Mesothelial cell of epicardium (in vitro differentiated cells): ENCODE measurements at regions not wholly inside any gene's neighbourhood (a gene's known extent, or its start where the extent isn't known, plus 50 kb on each side); places are given as distances from the start of the nearest gene placed in this dataset.

ENCODE experiments used
- DNase-seq, 2 experiments: peaks; one replicate each; pipeline ENCODE4 v3.0.0; 2021; ENCODE audit warnings: low spot score in 2 of 2; ENCODE audit not compliant: unreplicated experiment in 2 of 2
- H3K27ac Mint-ChIP-seq: 2 replicates; pipeline ENCODE4 v1.8.0; 2021; ENCODE audit warnings: mixed read lengths
- H3K27me3 Mint-ChIP-seq: 2 replicates; pipeline ENCODE4 v1.8.0; 2021; ENCODE audit warnings: low read depth, mixed read lengths
- H3K36me3 Mint-ChIP-seq: 2 replicates; pipeline ENCODE4 v1.8.0; 2021; ENCODE audit warnings: mixed read lengths
- H3K4me1 Mint-ChIP-seq: 2 replicates; pipeline ENCODE4 v1.8.0; 2021; ENCODE audit warnings: mixed read lengths
- H3K4me3 Mint-ChIP-seq: 2 replicates; pipeline ENCODE4 v1.8.0; 2021; ENCODE audit warnings: mild to moderate bottlenecking, moderate library complexity, mixed read lengths
- H3K9me3 Mint-ChIP-seq: 2 replicates; pipeline ENCODE4 v1.8.0; 2021; ENCODE audit warnings: mixed read lengths
- TF ChIP-seq, protein P1 (sequence below): fragments of 200-600 bp; sonication (generic); IDR thresholded peaks from one replicate; pipeline ENCODE4 v1.5.0; 2021; ENCODE audit warnings: antibody characterized with exemption; ENCODE audit not compliant: unreplicated experiment

DNA sequence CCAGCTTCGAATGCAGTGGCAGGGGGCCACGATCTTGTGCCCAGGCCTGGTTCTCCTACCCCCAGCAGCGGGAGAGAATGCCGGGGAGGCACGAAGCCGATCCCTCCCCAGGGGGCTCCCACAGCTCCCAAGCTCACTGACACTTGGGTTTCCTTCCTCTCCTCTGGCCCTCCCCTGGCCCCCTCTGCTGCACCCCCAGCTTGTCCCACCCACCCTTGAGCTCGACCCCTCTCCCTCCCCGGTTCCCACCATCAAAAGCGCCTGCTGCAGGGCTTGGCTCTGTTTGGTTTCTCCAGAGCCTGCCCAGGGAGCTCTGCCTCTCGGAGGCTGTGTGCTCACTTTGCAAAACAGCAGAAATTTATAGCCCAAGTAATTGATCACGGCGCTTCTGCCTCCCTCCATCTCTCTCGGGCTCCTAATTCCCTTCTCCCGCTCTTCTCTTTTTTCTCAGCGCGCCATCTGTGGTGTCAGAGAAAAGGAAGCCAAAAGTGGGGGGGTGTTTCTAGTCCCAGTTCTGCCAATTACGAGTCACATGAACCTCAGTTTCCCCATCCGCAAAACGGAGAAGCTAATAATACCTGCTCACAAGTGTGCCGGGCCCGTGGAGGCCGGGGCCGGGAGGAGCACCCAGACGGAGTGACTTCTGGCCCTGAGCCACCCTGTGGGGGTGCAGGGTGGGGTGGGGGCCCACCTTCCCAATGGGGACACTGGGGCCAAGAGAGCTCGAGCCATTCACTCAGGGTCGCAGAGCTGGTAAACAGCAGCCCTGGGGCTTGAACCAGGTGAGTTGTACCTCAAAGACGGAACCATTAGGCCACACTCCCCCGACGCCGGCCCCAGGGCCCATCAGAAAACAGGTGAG is 141.2 kb upstream of the IER5L start:
- DNase-seq = peak in 1 of 2 experiments; percentile 39
- Mint-ChIP-seq H3K4me1 (peaks cover 58% of the 10 kb centered on the region), H3K27ac (peak overlapping the region; percentile 94)

DNA sequence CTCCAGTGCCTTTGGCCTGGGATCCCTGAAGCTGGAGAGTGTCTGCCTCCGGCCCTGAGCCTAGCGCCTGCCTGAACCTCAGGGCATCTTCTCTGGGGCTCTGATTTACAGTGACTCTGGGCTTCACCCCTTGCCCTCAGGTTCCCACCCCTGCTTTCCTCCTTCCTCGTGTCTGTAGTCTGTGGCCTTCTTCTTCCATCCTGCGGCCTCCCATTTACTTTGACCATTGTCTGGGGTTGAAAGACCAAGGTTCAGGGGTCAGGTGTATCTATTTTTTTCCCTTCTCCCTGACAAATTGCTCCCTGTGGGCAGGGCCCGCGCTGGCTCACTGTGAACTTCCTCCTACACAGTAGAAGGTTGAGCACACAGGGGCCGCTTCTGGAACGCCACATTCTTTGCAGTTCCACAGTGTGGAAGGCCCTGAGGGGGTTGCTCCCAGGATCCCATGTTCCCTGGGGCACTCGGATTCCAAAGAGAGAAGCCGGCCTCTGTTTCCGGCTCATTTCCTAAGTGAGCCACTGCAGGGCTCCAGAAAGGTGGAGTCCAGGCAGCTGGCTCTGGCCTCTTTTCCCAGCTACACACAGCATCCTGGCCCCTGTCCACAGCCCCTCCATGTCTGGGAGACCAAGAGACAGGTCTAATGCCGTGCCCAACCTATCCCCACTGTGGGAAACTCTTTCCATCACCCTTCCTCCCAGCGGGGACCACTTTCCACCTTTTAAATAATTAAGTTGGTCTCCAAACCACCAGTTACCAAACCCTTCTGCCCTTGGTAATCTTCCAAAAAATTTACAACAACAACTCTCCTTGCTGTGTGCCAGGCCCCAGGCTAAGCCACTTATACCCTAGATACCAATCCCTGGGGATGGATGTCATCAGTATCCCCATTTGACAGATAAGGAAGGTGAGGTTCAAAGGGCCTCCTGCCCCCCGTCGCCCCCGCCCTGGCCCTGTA is 140.3 kb upstream of the IER5L start:
- no peak overlapping the region for H3K4me3 Mint-ChIP-seq
- no peaks in the 10 kb centered on the region for H3K27me3 Mint-ChIP-seq
- TF ChIP-seq, protein P1, sequence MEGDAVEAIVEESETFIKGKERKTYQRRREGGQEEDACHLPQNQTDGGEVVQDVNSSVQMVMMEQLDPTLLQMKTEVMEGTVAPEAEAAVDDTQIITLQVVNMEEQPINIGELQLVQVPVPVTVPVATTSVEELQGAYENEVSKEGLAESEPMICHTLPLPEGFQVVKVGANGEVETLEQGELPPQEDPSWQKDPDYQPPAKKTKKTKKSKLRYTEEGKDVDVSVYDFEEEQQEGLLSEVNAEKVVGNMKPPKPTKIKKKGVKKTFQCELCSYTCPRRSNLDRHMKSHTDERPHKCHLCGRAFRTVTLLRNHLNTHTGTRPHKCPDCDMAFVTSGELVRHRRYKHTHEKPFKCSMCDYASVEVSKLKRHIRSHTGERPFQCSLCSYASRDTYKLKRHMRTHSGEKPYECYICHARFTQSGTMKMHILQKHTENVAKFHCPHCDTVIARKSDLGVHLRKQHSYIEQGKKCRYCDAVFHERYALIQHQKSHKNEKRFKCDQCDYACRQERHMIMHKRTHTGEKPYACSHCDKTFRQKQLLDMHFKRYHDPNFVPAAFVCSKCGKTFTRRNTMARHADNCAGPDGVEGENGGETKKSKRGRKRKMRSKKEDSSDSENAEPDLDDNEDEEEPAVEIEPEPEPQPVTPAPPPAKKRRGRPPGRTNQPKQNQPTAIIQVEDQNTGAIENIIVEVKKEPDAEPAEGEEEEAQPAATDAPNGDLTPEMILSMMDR = no peak
- H3K27ac Mint-ChIP-seq = peak overlapping the region; percentile 93
- H3K4me1 Mint-ChIP-seq = peaks cover 49% of the 10 kb centered on the region
- H3K36me3 Mint-ChIP-seq = no peaks in the 10 kb centered on the region
- DNase-seq = peak in 1 of 2 experiments; percentile 41
- no peaks in the 10 kb centered on the region for H3K9me3 Mint-ChIP-seq

More for the DNA sequence above, 141.2 kb upstream of the IER5L start:
- TF ChIP-seq, protein P1 = no peak
- no peaks in the 10 kb centered on the region for H3K27me3 Mint-ChIP-seq
- no peak overlapping the region for H3K4me3 Mint-ChIP-seq
- H3K9me3 Mint-ChIP-seq = no peaks in the 10 kb centered on the region
- no peaks in the 10 kb centered on the region for H3K36me3 Mint-ChIP-seq

- Mint-ChIP-seq H3K27ac (peak overlapping the region; percentile 93), H3K9me3 (no peaks in the 10 kb centered on the region), H3K4me1 (peaks cover 39% of the 10 kb centered on the region), H3K36me3 (no peaks in the 10 kb centered on the region), H3K27me3 (no peaks in the 10 kb centered on the region), H3K4me3 (no peak overlapping the region)
- TF ChIP-seq, protein P1 = no peak
- peak in 1 of 2 experiments; percentile 38 for DNase-seq
These were observed 139.3 kb upstream of the IER5L start for GRCh38 chr9:129317179-129318011.

DNA sequence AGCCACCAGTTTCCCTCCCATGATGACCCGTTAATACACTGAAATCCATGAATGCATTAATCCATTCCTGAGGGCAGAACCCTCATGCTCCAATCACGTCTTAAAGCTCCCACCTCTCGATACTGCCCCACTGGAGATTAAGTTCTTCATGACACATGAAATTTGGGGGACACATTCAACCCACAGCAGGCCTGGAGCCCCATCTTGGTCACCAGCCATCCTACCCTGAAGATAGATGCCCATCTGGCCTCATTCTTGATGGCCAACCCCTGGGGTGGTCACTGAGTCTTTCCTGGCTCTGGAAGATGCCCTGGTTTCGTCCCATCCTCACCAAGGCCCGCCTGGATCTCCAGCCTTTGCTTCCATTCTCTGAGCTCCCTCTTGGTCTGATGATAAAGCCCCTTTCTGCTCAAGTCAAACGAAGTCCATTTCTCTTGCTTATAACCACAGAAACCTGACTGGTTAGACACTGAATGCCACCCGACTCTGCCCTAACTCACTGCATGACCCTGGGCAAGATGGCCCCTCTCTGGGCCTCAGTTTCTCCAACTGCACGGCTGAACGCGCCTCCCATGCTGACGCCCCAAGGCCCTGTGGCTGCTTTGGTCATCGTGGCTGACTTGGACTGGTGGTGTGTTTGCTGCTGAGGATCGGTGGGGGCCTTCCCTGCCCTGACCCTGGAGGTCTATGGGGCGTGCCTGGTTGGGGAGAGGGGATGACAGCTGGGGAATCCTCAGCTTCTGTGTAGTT is 138.4 kb upstream of the IER5L start:
- Mint-ChIP-seq H3K27me3 (no peaks in the 10 kb centered on the region), H3K4me1 (peaks cover 36% of the 10 kb centered on the region), H3K9me3 (no peaks in the 10 kb centered on the region), H3K27ac (no peak overlapping the region), H3K4me3 (no peak overlapping the region), H3K36me3 (no peaks in the 10 kb centered on the region)
- DNase-seq = peak in 1 of 2 experiments; percentile 10
- TF ChIP-seq, protein P1 = no peak
